Skeletal muscle tissue (tissue), 3 donors: ENCODE measurements at regions not wholly inside any gene's neighbourhood (a gene's known extent, or its start where the extent isn't known, plus 50 kb on each side); places are given as distances from the start of the nearest gene placed in this dataset.
A peak's percentile ranks its signal among the peaks of the same experiment; 100 is the strongest.

ENCODE experiments used
- H3K27ac ChIP-seq: one replicate; pipeline ENCODE4 v1.7.0; 2013; ENCODE audit warnings: mild to moderate bottlenecking, low read depth, low read length, inconsistent platforms
- H3K27me3 ChIP-seq, 3 donors: one replicate each; pipeline ENCODE4 v1.7.0; 2013; ENCODE audit warnings: low read length in 3 of 3; ENCODE audit not compliant: control insufficient read depth in 3 of 3, insufficient read depth in 3 of 3
- H3K36me3 ChIP-seq, 3 donors: one replicate each; pipeline ENCODE4 v1.7.0; 2013; ENCODE audit warnings: low read length in 3 of 3; ENCODE audit not compliant: control insufficient read depth in 3 of 3, insufficient read depth in 3 of 3
- H3K4me1 ChIP-seq, 3 donors: one replicate each; pipeline ENCODE4 v1.7.0; 2013; ENCODE audit warnings: low read length in 3 of 3, mild to moderate bottlenecking in 3 of 3; ENCODE audit not compliant: control insufficient read depth in 3 of 3, insufficient read depth in 3 of 3
- H3K4me3 ChIP-seq, 3 donors: one replicate each; pipeline ENCODE4 v1.7.0; 2013; ENCODE audit warnings: low read length in 3 of 3
- H3K9ac ChIP-seq, 3 donors: one replicate each; pipeline ENCODE4 v1.7.0; 2013; ENCODE audit warnings: low read length in 3 of 3, mild to moderate bottlenecking in 3 of 3, moderate library complexity in 2 of 3, low read depth in 1 of 3
- H3K9me3 ChIP-seq, 3 donors: one replicate each; pipeline ENCODE4 v1.7.0; 2013; ENCODE audit warnings: low read length in 3 of 3; ENCODE audit not compliant: control insufficient read depth in 3 of 3
- donor health status: Osteomylitis.

DNA sequence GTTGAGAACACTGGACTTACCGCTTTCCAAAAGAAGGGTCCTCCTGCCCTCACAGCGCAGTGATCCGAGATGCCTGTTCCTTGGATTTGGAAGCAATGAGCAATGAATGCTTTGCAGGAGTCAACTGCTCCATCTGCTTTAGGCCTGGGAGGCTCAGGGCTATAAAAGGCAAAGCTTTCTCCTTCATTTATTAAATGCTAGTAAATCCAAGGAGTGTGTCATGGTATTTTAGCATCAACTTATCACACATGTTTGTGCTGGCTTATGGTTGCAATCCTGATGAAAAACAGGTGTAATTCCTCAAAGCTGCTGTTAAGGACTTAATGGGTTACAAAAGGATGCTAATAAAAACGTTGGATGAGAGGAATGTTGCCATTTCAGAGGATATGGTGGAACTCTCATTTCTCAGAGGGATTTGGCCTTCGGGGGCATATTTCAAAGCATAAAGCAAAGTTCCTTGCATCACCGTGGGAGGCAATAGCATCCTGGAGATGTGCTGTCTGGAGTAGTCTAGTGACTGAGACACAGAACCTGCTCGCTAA lies 158.5 kb upstream of the TPM1 start:
- Histone ChIP-seq H3K27ac (no peak overlapping the region), H3K27me3 (peaks cover 0 to 4% (median 3%) of the 10 kb centered on the region in 3 donors), H3K9me3 (no peaks in the 10 kb centered on the region), H3K4me3 (no peak overlapping the region), H3K36me3 (no peaks in the 10 kb centered on the region), H3K9ac (no peak overlapping the region), H3K4me1 (peaks cover 8 to 11% (median 9%) of the 10 kb centered on the region in 3 donors)

DNA sequence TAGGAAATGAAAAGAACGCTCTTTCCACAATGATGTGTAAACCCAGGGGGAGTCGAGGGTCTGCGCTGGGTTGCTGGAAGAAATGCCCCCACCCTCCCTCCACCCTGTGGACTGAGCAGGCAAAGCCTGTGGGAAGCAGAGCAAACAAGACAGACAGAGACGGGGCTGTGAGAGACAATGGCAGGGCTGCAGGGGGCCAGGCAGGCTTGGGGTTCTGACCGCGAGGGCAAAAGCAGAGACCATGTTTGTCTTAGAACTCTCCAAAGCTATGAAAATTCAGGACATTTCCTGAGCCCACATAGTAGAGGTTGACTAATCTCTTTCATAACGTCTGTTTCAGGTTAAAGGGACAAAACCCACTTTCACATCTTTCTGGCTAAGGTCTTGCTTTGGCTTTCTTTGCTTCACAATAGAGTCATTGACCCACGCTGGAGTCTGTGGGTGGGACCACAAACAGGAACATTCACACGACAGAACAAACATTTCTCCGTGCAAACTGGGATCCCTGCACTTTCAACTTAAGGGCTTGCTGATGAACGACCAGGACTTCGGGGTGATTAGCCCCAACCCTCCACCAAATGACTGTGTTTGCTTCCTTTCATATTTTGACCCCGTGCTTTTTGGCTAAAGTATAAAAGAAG lies 156.0 kb upstream of the TPM1 start:
- Histone ChIP-seq H3K36me3 (no peaks in the 10 kb centered on the region), H3K4me1 (peaks cover 0 to 6% (median 3%) of the 10 kb centered on the region in 3 donors), H3K4me3 (no peak overlapping the region), H3K9me3 (no peaks in the 10 kb centered on the region), H3K27ac (no peak overlapping the region), H3K9ac (no peak overlapping the region), H3K27me3 (peaks cover 0 to 4% (median 3%) of the 10 kb centered on the region in 3 donors)

DNA sequence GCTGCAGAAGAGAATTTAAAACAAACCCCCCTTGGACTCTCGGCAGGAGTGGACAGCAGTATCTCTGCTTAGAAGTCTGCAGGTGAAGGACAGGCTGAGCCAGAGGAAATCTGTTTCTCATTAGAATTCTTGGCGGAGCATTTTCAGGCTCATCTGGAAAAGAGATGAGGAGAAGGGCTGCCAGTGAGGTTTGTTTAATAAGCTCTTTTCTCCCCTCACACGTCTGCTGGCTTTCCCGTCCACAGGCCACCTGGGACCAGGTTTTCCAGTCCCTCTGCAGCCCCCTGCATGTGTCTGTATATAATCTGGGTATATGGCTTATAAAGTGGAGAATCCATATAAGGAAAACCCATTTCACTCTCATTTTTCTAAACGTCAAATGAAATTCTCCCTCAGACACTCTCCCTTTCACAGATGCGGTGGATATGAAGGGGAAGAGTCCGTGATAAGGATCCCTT lies 155.4 kb upstream of the TPM1 start:
- Histone ChIP-seq H3K4me3 (no peak overlapping the region), H3K9ac (no peak overlapping the region), H3K27ac (no peak overlapping the region)

DNA sequence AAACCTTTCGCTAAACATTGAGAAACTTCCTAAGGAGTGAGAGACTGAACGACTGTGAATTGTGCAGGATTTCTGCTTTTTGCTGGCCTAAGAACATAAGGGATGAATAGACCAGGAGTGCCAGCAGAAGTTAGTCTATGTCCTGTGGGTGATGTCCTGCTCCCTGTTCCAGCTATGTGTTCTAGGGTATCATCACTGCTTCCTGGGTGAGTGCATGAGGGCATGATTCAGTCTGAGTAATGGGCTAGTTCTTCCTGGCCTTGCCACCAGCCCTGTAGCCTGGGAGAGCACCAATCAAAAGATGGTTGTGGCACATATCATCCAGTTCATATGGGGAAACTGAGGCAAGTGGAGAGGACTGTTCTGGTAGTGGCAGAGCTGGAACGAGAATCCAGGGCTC lies 153.9 kb upstream of the TPM1 start:
- no peaks in the 10 kb centered on the region for H3K36me3 ChIP-seq
- H3K27ac ChIP-seq = no peak overlapping the region
- H3K4me3 ChIP-seq = no peak overlapping the region
- H3K9ac ChIP-seq = no peak overlapping the region
- peaks cover 0 to 6% (median 3%) of the 10 kb centered on the region in 3 donors for H3K4me1 ChIP-seq
- peaks cover 0 to 8% (median 3%) of the 10 kb centered on the region in 3 donors for H3K27me3 ChIP-seq
- H3K9me3 ChIP-seq = no peaks in the 10 kb centered on the region

More for the DNA sequence above, 155.4 kb upstream of the TPM1 start:
- H3K9me3 ChIP-seq = no peaks in the 10 kb centered on the region
- H3K4me1 ChIP-seq = peaks cover 0 to 6% (median 3%) of the 10 kb centered on the region in 3 donors
- no peaks in the 10 kb centered on the region for H3K36me3 ChIP-seq
- peaks cover 0 to 8% (median 6%) of the 10 kb centered on the region in 3 donors for H3K27me3 ChIP-seq

DNA sequence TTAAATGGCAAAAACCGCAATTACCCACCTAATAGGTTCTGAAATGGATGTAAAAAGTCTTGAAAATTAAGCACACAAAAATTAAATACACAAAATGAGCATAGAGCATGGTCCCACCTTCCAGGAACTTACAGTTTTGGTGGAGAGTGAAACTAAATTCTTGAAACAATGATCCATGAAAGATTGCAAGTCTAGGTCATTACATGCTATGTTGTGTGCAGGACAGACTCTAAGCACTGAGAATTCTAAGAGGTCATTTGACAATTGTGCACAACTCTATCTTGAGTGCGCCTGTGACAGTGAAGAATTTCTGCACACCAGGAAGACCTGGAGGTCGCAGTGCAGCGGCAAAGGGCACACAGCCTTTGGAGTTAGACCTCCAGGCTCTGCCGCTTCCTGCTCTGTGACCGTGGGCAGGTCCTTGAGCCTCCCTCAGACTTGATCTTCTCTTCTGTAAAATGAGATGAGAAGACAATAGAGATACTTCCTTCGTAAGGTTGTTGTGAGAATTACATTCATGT lies 153.3 kb upstream of the TPM1 start:
- H3K4me3 ChIP-seq = no peak overlapping the region
- H3K9me3 ChIP-seq = no peaks in the 10 kb centered on the region
- no peak overlapping the region for H3K9ac ChIP-seq
- peaks cover 0 to 6% (median 3%) of the 10 kb centered on the region in 3 donors for H3K4me1 ChIP-seq
- H3K27me3 ChIP-seq = peaks cover 0 to 8% (median 3%) of the 10 kb centered on the region in 3 donors
- H3K36me3 ChIP-seq = no peaks in the 10 kb centered on the region
- no peak overlapping the region for H3K27ac ChIP-seq

DNA sequence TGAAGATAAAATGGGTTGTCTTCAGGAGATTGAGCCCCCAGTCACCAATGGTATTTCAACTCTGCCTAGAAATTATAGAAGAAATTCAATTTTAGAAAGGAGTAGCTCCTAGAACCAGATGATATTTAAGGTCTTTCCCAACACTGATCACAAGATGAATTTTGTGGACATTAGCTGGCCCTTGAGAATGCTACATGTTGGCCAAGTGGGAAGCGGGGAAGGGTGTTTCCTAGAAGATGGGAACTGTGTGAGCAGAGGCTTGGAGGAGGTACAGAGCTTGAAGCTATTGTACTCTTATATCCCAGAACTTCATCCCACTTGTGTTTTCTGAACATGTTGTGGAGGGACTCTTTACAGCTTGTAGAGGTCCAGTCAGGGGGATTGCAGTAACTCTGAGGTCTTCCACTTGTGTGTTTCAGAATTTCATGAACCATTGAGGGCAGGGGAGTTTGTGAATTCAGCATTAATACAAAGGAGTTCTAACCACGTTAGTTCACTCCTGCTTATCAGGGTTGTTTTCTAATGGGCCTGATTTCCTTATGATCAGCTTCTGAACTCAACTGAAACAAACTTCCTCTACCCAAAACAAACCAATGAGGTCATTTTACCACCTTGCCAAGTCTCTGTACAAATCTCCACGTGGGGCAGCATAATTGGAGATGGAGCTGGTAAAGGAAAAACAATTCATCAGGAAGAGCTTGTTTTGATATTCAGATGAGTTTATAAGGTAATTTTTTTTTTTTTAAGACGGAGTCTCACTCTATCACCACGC lies 152.6 kb upstream of the TPM1 start:
- Histone ChIP-seq H3K36me3 (no peaks in the 10 kb centered on the region), H3K9ac (no peak overlapping the region)

DNA sequence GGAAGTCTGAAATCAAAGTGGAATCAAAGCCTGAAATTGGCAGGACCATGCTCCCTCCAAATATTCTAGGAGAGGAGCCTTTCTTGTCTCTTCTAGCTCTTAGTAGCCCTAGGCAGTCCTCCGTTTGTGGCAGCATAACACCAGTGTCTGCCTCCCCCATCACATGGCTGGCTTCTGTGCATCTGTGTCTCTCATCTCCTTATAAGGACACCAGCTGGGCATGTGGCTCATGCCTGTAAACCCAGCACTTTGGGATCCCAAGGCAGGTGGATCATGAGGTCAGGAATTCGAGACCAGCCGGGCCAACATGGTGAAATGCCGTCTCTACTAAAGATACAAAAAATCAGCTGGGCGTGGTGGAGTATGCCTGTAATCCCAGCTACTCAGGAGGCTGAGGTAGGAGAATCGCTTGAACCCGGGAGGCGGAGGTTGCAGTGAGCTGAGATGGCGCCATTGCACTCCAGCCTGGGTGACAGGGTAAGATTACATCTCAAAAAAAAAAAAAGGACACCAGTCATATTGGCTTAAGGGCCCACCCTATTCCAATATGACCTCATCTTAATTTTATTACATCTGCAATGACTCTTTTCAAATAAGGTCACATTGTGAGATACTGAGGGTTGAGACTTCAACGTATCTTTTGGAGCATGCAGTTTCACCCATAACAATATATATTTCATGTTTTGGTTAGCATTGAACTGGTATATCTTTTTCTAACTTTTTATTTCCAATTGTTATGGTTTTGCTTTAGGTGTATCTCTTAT lies 148.0 kb upstream of the TPM1 start:
- Histone ChIP-seq H3K4me3 (no peak overlapping the region), H3K27ac (no peak overlapping the region), H3K4me1 (peaks cover 20 to 29% (median 26%) of the 10 kb centered on the region in 3 donors), H3K9ac (no peak overlapping the region), H3K36me3 (no peaks in the 10 kb centered on the region), H3K27me3 (peaks cover 0 to 4% (median 3%) of the 10 kb centered on the region in 3 donors), H3K9me3 (no peaks in the 10 kb centered on the region)

More for the DNA sequence above, 152.6 kb upstream of the TPM1 start:
- no peak overlapping the region for H3K4me3 ChIP-seq
- H3K27ac ChIP-seq = no peak overlapping the region
- H3K9me3 ChIP-seq = no peaks in the 10 kb centered on the region
- H3K4me1 ChIP-seq = peaks cover 0 to 6% (median 3%) of the 10 kb centered on the region in 3 donors
- H3K27me3 ChIP-seq = peaks cover 0 to 8% (median 3%) of the 10 kb centered on the region in 3 donors

DNA sequence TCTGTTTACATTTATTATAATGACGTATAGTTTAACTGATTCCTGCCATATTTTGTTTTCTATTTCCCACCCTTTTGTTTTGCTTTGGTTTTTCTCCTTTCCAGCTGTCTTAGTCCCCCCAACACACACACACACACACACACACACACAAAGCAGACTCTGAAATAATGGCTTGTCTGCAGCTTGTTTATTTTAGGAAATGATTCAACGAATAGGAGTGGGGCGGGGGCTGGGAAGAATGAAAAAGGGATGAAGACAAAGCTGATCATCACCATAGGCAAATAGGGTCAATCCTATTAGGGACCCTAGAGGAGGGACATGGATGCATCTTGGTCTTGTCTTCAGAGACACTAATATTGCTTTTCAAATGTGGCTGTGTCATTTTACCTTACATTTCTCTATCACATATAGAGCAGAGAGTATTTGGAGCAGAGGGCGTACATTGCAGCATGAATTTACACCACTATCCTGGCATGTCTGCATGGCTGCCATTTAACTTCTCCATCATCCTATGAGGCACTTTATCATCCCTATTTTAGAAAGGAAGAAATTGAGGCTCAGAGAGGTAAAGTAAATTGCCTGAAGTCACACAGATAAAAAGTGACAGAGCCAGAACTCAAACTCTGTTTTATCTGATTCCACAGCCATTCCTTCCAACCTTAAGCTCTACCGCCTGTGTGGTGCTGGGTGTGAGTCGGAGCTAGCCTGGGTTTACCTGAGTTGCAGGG lies 147.2 kb upstream of the TPM1 start:
- H3K4me3 ChIP-seq = no peak overlapping the region
- H3K4me1 ChIP-seq = peaks cover 20 to 29% (median 26%) of the 10 kb centered on the region in 3 donors
- H3K9ac ChIP-seq = no peak overlapping the region

DNA sequence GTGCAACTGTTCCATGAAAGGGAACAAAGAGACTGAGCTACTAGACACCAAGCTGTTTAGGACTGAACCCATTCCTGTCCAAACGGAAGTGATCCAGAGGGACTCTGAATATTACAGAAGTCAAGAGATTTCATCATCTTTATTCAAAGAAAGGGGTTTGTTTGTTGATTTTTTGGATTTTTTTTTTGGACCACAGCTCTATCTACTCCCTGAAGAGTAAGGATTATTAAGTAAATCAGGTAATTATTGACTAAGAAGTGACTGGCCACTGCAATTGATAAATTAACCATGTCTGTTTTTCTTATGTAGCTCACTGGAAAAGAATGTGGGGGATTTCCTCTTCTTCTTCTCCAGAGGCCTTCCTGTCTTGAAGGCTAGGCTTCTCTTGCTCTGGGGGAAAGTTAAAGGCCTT lies 146.6 kb upstream of the TPM1 start:
- Histone ChIP-seq H3K36me3 (no peaks in the 10 kb centered on the region), H3K27ac (peak overlapping the region; percentile 71), H3K27me3 (peaks cover 0 to 4% (median 3%) of the 10 kb centered on the region in 3 donors), H3K4me1 (peaks cover 23 to 31% (median 31%) of the 10 kb centered on the region in 3 donors), H3K4me3 (no peak overlapping the region), H3K9ac (no peak overlapping the region), H3K9me3 (no peaks in the 10 kb centered on the region)

More for the DNA sequence above, 147.2 kb upstream of the TPM1 start:
- Histone ChIP-seq H3K36me3 (no peaks in the 10 kb centered on the region), H3K27ac (peak overlapping the region; percentile 71), H3K27me3 (peaks cover 0 to 4% (median 3%) of the 10 kb centered on the region in 3 donors), H3K9me3 (no peaks in the 10 kb centered on the region)
